GM12891 (cell line): ENCODE measurements at regions not wholly inside any gene's neighbourhood (a gene's known extent, or its start where the extent isn't known, plus 50 kb on each side); places are given as distances from the start of the nearest gene placed in this dataset.

Source experiments
- POLR2A ChIP-seq: IDR thresholded peaks from 2 replicates; pipeline ENCODE4 v1.6.1; 2011; ENCODE audit warnings: low read depth, low read length, control low read depth
- POLR2AphosphoS5 ChIP-seq: IDR thresholded peaks from 2 replicates; pipeline ENCODE4 v1.6.1; 2011; ENCODE audit warnings: low read depth, low read length, control low read depth

DNA sequence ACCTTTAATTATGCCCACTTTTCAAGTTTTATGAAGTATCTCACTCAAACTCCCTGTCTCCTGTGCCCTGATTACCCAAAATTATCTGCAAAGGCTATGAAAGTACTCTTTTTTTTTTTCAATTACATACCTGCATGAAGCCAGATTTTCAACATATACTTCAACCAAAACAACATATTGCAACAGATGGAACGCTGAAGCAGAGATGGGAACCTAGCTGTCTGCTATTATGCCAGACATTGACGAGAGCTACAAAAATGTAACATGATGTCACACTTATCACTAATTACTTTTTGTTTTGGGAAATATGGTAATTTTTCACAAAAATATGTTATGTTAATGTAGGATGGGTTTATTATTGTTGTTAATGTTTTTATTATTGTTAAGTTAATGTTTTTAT is 86.5 kb upstream of the SLC1A3 start:
- TF ChIP-seq POLR2AphosphoS5 (no peak), POLR2A (no peak)
